ENCODE measurements at regions not wholly inside any gene's neighbourhood (a gene's known extent, or its start where the extent isn't known, plus 50 kb on each side); places are given as distances from the start of the nearest gene placed in this dataset.

DNA sequence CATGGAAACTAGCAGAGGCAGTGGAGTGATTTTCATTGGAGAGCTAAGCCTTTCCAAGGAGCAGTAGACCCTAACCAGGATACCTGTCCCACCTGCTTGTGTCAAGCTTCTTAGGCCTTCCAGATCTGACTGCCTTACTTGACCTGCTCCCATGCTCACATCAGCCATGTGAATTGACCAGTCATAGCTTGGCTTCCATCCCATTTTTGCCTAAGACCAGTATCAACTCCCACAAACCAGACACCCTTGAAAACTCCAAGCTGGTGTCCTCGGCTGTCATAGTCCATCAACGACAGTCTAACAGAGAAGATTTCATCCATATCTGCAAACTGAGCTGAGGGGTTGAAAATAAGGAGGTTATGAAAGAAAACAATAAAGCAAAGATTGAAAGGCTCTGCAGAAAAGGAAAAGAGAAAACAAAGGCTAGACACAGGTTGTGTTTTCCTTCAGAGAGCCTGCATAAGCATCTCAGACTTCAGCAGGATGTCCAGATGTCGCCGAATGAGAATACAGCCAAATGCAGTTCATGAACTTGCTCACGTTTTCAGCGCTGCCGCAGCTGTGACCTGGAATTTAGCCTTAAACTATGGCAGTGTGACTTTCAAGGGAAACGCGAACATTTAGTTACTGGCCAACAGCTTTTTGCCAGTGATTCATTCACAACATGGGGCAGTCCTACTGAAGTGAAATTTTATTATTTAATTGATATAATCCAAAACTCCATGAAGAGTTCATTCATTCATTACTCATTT lies 868.1 kb upstream of the ID2 start:
- Mint-ChIP-seq H3K27me3 (peaks cover 7% of the 10 kb centered on the region), H3K4me3 (no peak overlapping the region), H3K4me1 (no peaks in the 10 kb centered on the region), H3K27ac (no peak overlapping the region), H3K36me3 (ENCODE audit: low read depth) (no peaks in the 10 kb centered on the region), H3K9me3 (peaks cover 2% of the 10 kb centered on the region)
- DNase-seq (no peak), ATAC-seq (ENCODE audit: low read depth) (no peak)
- POLR2A ChIA-PET: no interaction called here
- intact Hi-C loops (cut with micrococcal nuclease): no loop called here
- TF ChIP-seq, protein P1, sequence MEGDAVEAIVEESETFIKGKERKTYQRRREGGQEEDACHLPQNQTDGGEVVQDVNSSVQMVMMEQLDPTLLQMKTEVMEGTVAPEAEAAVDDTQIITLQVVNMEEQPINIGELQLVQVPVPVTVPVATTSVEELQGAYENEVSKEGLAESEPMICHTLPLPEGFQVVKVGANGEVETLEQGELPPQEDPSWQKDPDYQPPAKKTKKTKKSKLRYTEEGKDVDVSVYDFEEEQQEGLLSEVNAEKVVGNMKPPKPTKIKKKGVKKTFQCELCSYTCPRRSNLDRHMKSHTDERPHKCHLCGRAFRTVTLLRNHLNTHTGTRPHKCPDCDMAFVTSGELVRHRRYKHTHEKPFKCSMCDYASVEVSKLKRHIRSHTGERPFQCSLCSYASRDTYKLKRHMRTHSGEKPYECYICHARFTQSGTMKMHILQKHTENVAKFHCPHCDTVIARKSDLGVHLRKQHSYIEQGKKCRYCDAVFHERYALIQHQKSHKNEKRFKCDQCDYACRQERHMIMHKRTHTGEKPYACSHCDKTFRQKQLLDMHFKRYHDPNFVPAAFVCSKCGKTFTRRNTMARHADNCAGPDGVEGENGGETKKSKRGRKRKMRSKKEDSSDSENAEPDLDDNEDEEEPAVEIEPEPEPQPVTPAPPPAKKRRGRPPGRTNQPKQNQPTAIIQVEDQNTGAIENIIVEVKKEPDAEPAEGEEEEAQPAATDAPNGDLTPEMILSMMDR (IDR thresholded peaks at IDR 0.05): no peak
- CTCF ChIA-PET: no interaction called here

DNA sequence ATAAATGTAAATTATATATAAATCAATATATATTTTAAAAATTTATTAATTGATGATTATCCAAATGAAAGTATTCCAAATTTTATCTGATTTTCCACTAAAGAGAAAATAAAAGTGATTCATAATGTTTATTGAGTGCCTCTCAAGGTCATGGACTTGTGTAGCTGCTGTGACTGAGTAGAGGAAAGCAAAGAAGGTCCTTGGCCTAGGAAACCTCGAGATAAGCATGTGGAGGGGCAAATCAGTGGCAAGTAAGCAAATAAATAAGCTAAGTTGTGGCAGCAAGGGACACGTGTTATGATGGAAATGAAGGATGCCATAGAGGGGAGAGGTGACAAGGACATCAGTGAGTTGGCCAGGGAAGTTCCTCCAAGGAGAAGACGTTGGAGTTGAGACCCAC lies 866.1 kb upstream of the ID2 start:
- ATAC-seq (ENCODE audit: low read depth): no peak

DNA sequence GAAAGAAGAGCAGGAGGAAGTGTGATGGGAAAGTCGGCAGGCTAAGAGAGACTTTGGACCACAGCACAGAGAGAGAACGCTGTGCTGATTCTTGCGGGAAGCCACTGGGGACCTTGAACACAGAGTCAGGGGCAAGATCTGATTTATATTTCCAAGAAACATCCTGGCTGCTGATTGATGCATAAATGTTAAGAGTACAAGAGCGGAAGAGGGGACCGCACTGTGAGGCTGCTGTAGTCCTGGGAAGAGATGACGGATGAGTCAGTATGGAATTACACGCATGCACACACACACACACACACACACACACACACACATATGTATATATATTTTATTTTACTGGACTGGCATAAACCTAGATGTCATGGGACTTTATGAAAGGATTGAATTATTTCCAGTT lies 865.6 kb upstream of the ID2 start:
- Mint-ChIP-seq H3K27ac (no peak overlapping the region), H3K4me3 (no peak overlapping the region), H3K27me3 (peaks cover 7% of the 10 kb centered on the region), H3K36me3 (ENCODE audit: low read depth) (no peaks in the 10 kb centered on the region), H3K9me3 (peaks cover 2% of the 10 kb centered on the region), H3K4me1 (no peaks in the 10 kb centered on the region)
- DNase-seq (no peak), ATAC-seq (ENCODE audit: low read depth) (no peak)
- CTCF ChIA-PET: no interaction called here
- POLR2A ChIA-PET: no interaction called here
- TF ChIP-seq, protein P1 (IDR thresholded peaks at IDR 0.05): no peak
- intact Hi-C loops (cut with micrococcal nuclease): no loop called here

More for the DNA sequence above, 866.1 kb upstream of the ID2 start:
- DNase-seq: no peak
- ChIA-PET CTCF (no interaction called here), POLR2A (no interaction called here)
- TF ChIP-seq, protein P1 (IDR thresholded peaks at IDR 0.05): no peak
- no peaks in the 10 kb centered on the region for H3K36me3 Mint-ChIP-seq (ENCODE audit: low read depth)
- H3K4me1 Mint-ChIP-seq: no peaks in the 10 kb centered on the region
- intact Hi-C loops (cut with micrococcal nuclease): no loop called here
- peaks cover 2% of the 10 kb centered on the region for H3K9me3 Mint-ChIP-seq
- no peak overlapping the region for H3K27ac Mint-ChIP-seq
- no peak overlapping the region for H3K4me3 Mint-ChIP-seq
- H3K27me3 Mint-ChIP-seq: peaks cover 7% of the 10 kb centered on the region

DNA sequence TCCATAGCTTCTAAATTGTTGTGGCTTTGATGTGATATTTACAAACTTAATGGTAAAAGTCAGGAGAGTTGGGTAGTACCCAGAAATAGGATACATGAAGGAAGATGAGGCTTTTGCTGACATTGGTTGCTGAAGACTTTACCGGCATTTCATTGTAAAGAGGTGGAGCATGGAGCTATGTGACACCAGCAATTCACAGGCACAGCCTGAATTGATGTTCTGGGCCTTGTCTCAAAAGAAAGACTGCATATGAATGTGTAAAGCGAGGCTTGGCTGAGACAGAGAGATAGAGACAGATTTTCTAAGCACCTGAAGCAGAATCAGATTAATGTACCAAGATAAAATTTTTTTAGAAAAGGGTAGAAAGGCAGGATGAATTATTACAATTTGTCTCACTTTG lies 864.9 kb upstream of the ID2 start:
- intact Hi-C loops (cut with micrococcal nuclease): no loop called here
- Mint-ChIP-seq H3K27ac (no peak overlapping the region), H3K27me3 (peaks cover 7% of the 10 kb centered on the region), H3K9me3 (peaks cover 2% of the 10 kb centered on the region), H3K36me3 (ENCODE audit: low read depth) (no peaks in the 10 kb centered on the region), H3K4me1 (no peaks in the 10 kb centered on the region), H3K4me3 (no peak overlapping the region)
- DNase-seq (no peak), ATAC-seq (ENCODE audit: low read depth) (no peak)
- ChIA-PET CTCF (no interaction called here), POLR2A (no interaction called here)
- TF ChIP-seq, protein P1 (IDR thresholded peaks at IDR 0.05): no peak

DNA sequence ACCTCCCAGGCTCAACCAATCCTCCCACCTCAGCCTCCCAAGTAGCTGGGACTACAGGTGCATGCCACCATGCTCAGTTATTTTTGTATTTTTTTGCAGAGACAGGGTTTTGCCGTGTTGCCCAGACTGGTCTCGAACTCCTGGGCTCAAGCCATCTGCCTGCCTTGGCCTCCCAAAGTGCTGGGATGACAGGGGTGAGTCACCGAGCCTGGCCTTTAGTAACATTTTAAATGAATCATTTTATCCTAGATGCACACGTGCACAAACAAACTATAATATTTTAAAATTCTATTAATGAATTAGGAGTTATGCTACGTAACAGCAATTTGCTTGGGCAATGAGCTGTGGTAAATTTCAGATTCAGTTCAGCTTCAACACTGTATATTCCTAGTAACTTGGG lies 862.5 kb upstream of the ID2 start:
- CTCF ChIA-PET: no interaction called here
- H3K27ac Mint-ChIP-seq: no peak overlapping the region

More for the DNA sequence above, 862.5 kb upstream of the ID2 start:
- peaks cover 7% of the 10 kb centered on the region for H3K27me3 Mint-ChIP-seq
- no peaks in the 10 kb centered on the region for H3K36me3 Mint-ChIP-seq (ENCODE audit: low read depth)
- ATAC-seq (ENCODE audit: low read depth) (no peak), DNase-seq (no peak)
- no peaks in the 10 kb centered on the region for H3K4me1 Mint-ChIP-seq
- peaks cover 2% of the 10 kb centered on the region for H3K9me3 Mint-ChIP-seq
- no peak overlapping the region for H3K4me3 Mint-ChIP-seq
- POLR2A ChIA-PET: no interaction called here
- intact Hi-C loops (cut with micrococcal nuclease): no loop called here
- TF ChIP-seq, protein P1 (IDR thresholded peaks at IDR 0.05): no peak

Data from activated B cell treated with CpG ODN at 0.5 μM for 24 hours (primary cell).